ENCODE measurements at regions not wholly inside any gene's neighbourhood (a gene's known extent, or its start where the extent isn't known, plus 50 kb on each side); places are given as distances from the start of the nearest gene placed in this dataset.

DNA sequence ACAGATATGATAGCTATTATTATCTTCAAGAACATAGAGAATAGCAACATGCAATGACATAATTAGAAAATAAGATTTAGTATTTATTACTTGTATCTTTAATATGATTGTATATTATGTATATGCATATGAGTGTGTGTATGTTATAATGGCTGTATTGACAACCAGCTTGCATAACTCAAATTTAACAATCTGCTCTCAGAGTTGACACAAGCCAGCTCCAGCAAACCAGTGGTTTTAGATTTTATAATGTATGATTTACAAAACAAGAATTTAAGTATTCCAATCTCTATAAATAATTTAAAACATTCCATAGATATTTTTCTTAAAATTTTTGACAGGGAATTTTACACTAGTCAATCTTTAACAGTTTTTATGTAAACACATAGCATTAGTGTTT is 935.9 kb upstream of the EPHA5 start:
- H3K27me3 ChIP-seq = no peaks in the 10 kb centered on the region
- TF ChIP-seq, protein P1, sequence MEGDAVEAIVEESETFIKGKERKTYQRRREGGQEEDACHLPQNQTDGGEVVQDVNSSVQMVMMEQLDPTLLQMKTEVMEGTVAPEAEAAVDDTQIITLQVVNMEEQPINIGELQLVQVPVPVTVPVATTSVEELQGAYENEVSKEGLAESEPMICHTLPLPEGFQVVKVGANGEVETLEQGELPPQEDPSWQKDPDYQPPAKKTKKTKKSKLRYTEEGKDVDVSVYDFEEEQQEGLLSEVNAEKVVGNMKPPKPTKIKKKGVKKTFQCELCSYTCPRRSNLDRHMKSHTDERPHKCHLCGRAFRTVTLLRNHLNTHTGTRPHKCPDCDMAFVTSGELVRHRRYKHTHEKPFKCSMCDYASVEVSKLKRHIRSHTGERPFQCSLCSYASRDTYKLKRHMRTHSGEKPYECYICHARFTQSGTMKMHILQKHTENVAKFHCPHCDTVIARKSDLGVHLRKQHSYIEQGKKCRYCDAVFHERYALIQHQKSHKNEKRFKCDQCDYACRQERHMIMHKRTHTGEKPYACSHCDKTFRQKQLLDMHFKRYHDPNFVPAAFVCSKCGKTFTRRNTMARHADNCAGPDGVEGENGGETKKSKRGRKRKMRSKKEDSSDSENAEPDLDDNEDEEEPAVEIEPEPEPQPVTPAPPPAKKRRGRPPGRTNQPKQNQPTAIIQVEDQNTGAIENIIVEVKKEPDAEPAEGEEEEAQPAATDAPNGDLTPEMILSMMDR (IDR thresholded peaks at IDR 0.05) = no peak
- TF ChIP-seq POLR2A (IDR thresholded peaks at IDR 0.05) = no peak
- DNase-seq = no peak
- no peaks in the 10 kb centered on the region for H3K9me3 ChIP-seq
- H3K4me1 ChIP-seq = no peaks in the 10 kb centered on the region
- no peak overlapping the region for H3K27ac ChIP-seq
- intact Hi-C loops (cut with DNase I; ENCODE audit: low total_unique reads) = no loop called here
- H3K4me3 ChIP-seq = no peak overlapping the region
- no peaks in the 10 kb centered on the region for H3K36me3 ChIP-seq

DNA sequence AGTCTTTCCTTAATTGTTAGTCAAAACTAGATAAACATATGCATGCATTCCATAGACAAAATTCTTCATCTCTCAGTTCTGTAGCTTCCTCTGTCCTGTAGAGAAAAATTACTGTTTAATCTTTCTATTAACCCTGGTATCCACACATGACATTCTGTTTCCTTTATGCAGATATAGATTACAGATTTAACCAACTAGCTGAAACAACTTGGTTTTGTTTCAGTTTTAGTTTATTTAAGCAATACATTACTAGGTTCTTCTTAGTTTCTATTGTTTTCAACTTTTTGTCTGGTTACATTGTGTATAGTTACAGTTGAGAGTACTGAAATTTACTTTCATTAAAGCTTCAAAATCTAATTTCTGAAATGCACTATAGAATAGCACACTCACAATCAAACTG is 933.9 kb upstream of the EPHA5 start:
- H3K4me1 ChIP-seq = no peaks in the 10 kb centered on the region
- no peaks in the 10 kb centered on the region for H3K27me3 ChIP-seq
- no peaks in the 10 kb centered on the region for H3K36me3 ChIP-seq
- no peak for DNase-seq
- H3K4me3 ChIP-seq = no peak overlapping the region
- intact Hi-C loops (cut with DNase I; ENCODE audit: low total_unique reads) = no loop called here
- TF ChIP-seq, protein P1 (IDR thresholded peaks at IDR 0.05) = no peak
- no peak for TF ChIP-seq POLR2A (IDR thresholded peaks at IDR 0.05)
- H3K9me3 ChIP-seq = no peaks in the 10 kb centered on the region
- H3K27ac ChIP-seq = no peak overlapping the region

- Histone ChIP-seq H3K4me1 (no peaks in the 10 kb centered on the region), H3K27me3 (no peaks in the 10 kb centered on the region), H3K27ac (no peak overlapping the region), H3K9me3 (no peaks in the 10 kb centered on the region), H3K36me3 (no peaks in the 10 kb centered on the region), H3K4me3 (no peak overlapping the region)
- DNase-seq = no peak
- TF ChIP-seq POLR2A (IDR thresholded peaks at IDR 0.05) = no peak
- TF ChIP-seq, protein P1 (IDR thresholded peaks at IDR 0.05) = no peak
- intact Hi-C loops (cut with DNase I; ENCODE audit: low total_unique reads) = no loop called here
Observed at GRCh38 chr4:66602622-66603021, 932.3 kb upstream of the EPHA5 start.

- intact Hi-C loops (cut with DNase I; ENCODE audit: low total_unique reads) = no loop called here
- H3K27ac ChIP-seq = no peak overlapping the region
- no peaks in the 10 kb centered on the region for H3K4me1 ChIP-seq
- no peaks in the 10 kb centered on the region for H3K9me3 ChIP-seq
- no peak overlapping the region for H3K4me3 ChIP-seq
- H3K27me3 ChIP-seq = no peaks in the 10 kb centered on the region
- TF ChIP-seq, protein P1 (IDR thresholded peaks at IDR 0.05) = no peak
- TF ChIP-seq POLR2A (IDR thresholded peaks at IDR 0.05) = no peak
- no peaks in the 10 kb centered on the region for H3K36me3 ChIP-seq
- no peak for DNase-seq
Observed at GRCh38 chr4:66591968-66592367, 921.7 kb upstream of the EPHA5 start.

DNA sequence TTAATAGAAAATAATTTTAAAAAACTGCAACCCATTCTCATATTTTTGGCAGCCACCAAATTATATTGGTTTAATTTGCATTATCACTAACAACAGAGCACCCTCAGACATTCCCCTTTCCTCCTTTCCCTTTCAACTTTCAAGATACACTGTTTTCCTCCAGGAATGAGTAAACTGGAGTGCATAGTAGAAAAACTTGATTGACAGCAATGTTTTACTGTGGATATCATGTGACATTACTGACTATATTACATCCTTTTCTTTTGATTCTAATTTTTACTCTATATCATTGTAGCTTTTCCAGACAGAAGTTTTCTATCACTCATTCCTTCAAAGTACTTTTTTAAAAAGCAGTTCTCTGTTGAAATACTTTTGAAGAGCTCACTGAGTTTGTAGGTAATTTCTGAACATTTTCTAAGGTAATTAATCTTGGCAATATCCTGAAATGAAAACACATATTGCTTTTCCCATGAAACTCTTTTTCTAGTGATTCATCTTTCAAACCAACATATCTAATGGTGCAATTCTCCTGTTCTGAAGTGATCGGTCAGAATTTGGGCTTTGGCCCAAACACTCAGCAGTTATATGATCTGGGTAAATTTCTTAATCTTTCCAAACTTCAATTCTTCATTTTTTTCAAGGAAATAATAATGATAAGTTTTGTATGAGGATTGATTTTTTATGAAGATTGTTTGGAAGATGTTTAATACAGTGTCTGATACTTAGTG is 920.4 kb upstream of the EPHA5 start:
- TF ChIP-seq, protein P1 (IDR thresholded peaks at IDR 0.05) = no peak
- no peak for TF ChIP-seq POLR2A (IDR thresholded peaks at IDR 0.05)
- Histone ChIP-seq H3K36me3 (no peaks in the 10 kb centered on the region), H3K27me3 (no peaks in the 10 kb centered on the region), H3K4me3 (no peak overlapping the region), H3K4me1 (no peaks in the 10 kb centered on the region), H3K27ac (no peak overlapping the region), H3K9me3 (no peaks in the 10 kb centered on the region)
- DNase-seq = no peak
- intact Hi-C loops (cut with DNase I; ENCODE audit: low total_unique reads) = no loop called here

Data from uterus (tissue), 3 donors.